GM12874 (cell line): ENCODE measurements at regions not wholly inside any gene's neighbourhood (a gene's known extent, or its start where the extent isn't known, plus 50 kb on each side); places are given as distances from the start of the nearest gene placed in this dataset.

Source experiments
- CTCF ChIP-seq: IDR thresholded peaks from 2 replicates; pipeline ENCODE4 v1.5.1; 2011; ENCODE audit warnings: low read depth, mild to moderate bottlenecking, control low read depth, low read length, moderate library complexity; ENCODE audit not compliant: insufficient read depth

GRCh38 chr3:163175970-163176369 is 1679.4 kb downstream of the OTOL1 start:
- no peak for TF ChIP-seq CTCF

- no peak for TF ChIP-seq CTCF
Measured at GRCh38 chr3:163166197-163166596, 1669.6 kb downstream of the OTOL1 start.

GRCh38 chr3:163159306-163159705 is 1662.7 kb downstream of the OTOL1 start:
- no peak for TF ChIP-seq CTCF

- TF ChIP-seq CTCF = no peak
Measured at GRCh38 chr3:163139600-163139999, 1643.0 kb downstream of the OTOL1 start.

GRCh38 chr3:163138258-163138657 is 1641.7 kb downstream of the OTOL1 start:
- no peak for TF ChIP-seq CTCF

GRCh38 chr3:163132111-163132510 is 1635.5 kb downstream of the OTOL1 start:
- no peak for TF ChIP-seq CTCF

GRCh38 chr3:163129287-163129686 is 1632.7 kb downstream of the OTOL1 start:
- TF ChIP-seq CTCF = no peak

GRCh38 chr3:163126115-163126514 is 1629.5 kb downstream of the OTOL1 start:
- TF ChIP-seq CTCF = no peak
